ENCODE measurements at regions not wholly inside any gene's neighbourhood (a gene's known extent, or its start where the extent isn't known, plus 50 kb on each side); places are given as distances from the start of the nearest gene placed in this dataset.

GRCh38 chr7:115132096-115132495, 210.2 kb downstream of the MDFIC start:
- Histone ChIP-seq H3K36me3 (ENCODE audit: insufficient read depth, low read length) (no peaks in the 10 kb centered on the region), H3F3A (ENCODE audit: insufficient read depth, low read length, poor library complexity, severe bottlenecking) (no peaks in the 10 kb centered on the region), H3K27me3 (ENCODE audit: insufficient read depth, low read depth, low read length) (no peaks in the 10 kb centered on the region), H3K9me2 (ENCODE audit: insufficient read depth, low read length) (no peaks in the 10 kb centered on the region), H4K20me1 (ENCODE audit: insufficient read depth) (no peaks in the 10 kb centered on the region), H3K79me2 (replicated peaks; ENCODE audit: insufficient read depth, low read length) (no peaks in the 10 kb centered on the region), H3K4me2 (ENCODE audit: low read length) (no peak overlapping the region), H2AFZ (ENCODE audit: low read depth, low read length) (no peak overlapping the region), H3K4me3 (ENCODE audit: low read length) (no peak overlapping the region), H3K27ac (ENCODE audit: low read length) (no peak overlapping the region), H3K9ac (ENCODE audit: low read length) (no peak overlapping the region), H3K9me3 (ENCODE audit: low read length) (no peaks in the 10 kb centered on the region)
- TF ChIP-seq EZH2 (IDR thresholded peaks at IDR 0.05; ENCODE audit: borderline replicate concordance, insufficient read depth, low read length, poor library complexity, severe bottlenecking) (no peak), SMC3 (conservative IDR thresholded peaks at IDR 0.05; ENCODE audit: poor library complexity) (no peak), MXI1 (conservative IDR thresholded peaks at IDR 0.05; ENCODE audit: poor library complexity, severe bottlenecking) (no peak), RAD21 (conservative IDR thresholded peaks at IDR 0.05) (no peak), TAF1 (IDR thresholded peaks at IDR 0.05; ENCODE audit: low read depth) (no peak), CTCF (IDR thresholded peaks at IDR 0.05; ENCODE audit: poor library complexity, severe bottlenecking) (no peak), REST (IDR thresholded peaks at IDR 0.05; ENCODE audit: borderline replicate concordance) (no peak), POLR2AphosphoS5 (IDR thresholded peaks at IDR 0.05) (no peak), EP300 (conservative IDR thresholded peaks at IDR 0.05; ENCODE audit: poor library complexity, severe bottlenecking) (no peak)

- no peaks in the 10 kb centered on the region for H3K9me2 ChIP-seq (ENCODE audit: insufficient read depth, low read length)
- H3K36me3 ChIP-seq (ENCODE audit: insufficient read depth, low read length): no peaks in the 10 kb centered on the region
- H3K9ac ChIP-seq (ENCODE audit: low read length): no peak overlapping the region
- H3K4me2 ChIP-seq (ENCODE audit: low read length): no peak overlapping the region
- TF ChIP-seq EP300 (conservative IDR thresholded peaks at IDR 0.05; ENCODE audit: poor library complexity, severe bottlenecking) (no peak), CTCF (IDR thresholded peaks at IDR 0.05; ENCODE audit: poor library complexity, severe bottlenecking) (no peak), RAD21 (conservative IDR thresholded peaks at IDR 0.05) (no peak)
- H2AFZ ChIP-seq (ENCODE audit: low read depth, low read length): no peak overlapping the region
- no peaks in the 10 kb centered on the region for H3K79me2 ChIP-seq (replicated peaks; ENCODE audit: insufficient read depth, low read length)
- H3K27ac ChIP-seq (ENCODE audit: low read length): no peak overlapping the region
- no peak overlapping the region for H3K4me3 ChIP-seq (ENCODE audit: low read length)
- H4K20me1 ChIP-seq (ENCODE audit: insufficient read depth): no peaks in the 10 kb centered on the region
- no peaks in the 10 kb centered on the region for H3K27me3 ChIP-seq (ENCODE audit: insufficient read depth, low read depth, low read length)
- H3F3A ChIP-seq (ENCODE audit: insufficient read depth, low read length, poor library complexity, severe bottlenecking): no peaks in the 10 kb centered on the region
- H3K9me3 ChIP-seq (ENCODE audit: low read length): no peaks in the 10 kb centered on the region
Observed at GRCh38 chr7:115128154-115128553, 206.3 kb downstream of the MDFIC start.

Data from neural cell (in vitro differentiated cells).